A673 (cell line): ENCODE measurements at regions not wholly inside any gene's neighbourhood (a gene's known extent, or its start where the extent isn't known, plus 50 kb on each side); places are given as distances from the start of the nearest gene placed in this dataset.

Experiments used
- EZH2 ChIP-seq: fragments of 200-600 bp; sonication (generic); IDR thresholded peaks from 2 replicates; pipeline ENCODE4 v1.6.1; 2017; ENCODE audit warnings: borderline replicate concordance, low read depth, mild to moderate bottlenecking, mixed read lengths, antibody characterized with exemption, low read length; ENCODE audit not compliant: poor library complexity, severe bottlenecking
- TF ChIP-seq, protein P1 (sequence below): fragments of 300-800, 200-600 bp; sonication (generic); conservative IDR thresholded peaks from 2 replicates; pipeline ENCODE4 v1.5.1; 2017; ENCODE audit warnings: low read depth, mild to moderate bottlenecking, antibody characterized with exemption, low read length, moderate library complexity, mixed read lengths

DNA sequence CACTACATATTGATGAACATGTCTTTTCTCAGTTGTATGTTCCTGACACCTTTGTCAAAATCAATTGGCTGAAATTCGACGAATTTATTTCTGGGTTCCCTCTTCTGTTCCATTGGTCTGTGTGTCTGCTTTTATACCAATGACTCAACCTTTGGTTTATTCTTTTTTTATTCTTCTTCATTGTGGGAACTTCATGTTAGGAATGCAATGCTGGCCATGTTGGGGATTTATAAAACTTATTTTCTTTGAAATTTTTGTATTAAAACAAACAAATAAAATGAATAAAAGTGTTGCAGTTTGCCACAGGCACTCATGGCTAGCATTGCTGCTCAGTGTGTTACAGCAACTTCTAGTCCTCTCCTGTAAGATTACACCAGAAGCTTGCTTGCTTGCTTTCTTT, 287.8 kb downstream of the DUSP10 start:
- TF ChIP-seq, protein P1, sequence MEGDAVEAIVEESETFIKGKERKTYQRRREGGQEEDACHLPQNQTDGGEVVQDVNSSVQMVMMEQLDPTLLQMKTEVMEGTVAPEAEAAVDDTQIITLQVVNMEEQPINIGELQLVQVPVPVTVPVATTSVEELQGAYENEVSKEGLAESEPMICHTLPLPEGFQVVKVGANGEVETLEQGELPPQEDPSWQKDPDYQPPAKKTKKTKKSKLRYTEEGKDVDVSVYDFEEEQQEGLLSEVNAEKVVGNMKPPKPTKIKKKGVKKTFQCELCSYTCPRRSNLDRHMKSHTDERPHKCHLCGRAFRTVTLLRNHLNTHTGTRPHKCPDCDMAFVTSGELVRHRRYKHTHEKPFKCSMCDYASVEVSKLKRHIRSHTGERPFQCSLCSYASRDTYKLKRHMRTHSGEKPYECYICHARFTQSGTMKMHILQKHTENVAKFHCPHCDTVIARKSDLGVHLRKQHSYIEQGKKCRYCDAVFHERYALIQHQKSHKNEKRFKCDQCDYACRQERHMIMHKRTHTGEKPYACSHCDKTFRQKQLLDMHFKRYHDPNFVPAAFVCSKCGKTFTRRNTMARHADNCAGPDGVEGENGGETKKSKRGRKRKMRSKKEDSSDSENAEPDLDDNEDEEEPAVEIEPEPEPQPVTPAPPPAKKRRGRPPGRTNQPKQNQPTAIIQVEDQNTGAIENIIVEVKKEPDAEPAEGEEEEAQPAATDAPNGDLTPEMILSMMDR: no peak
- TF ChIP-seq EZH2: no peak
